HEK293 (cell line): ENCODE measurements at regions not wholly inside any gene's neighbourhood (a gene's known extent, or its start where the extent isn't known, plus 50 kb on each side); places are given as distances from the start of the nearest gene placed in this dataset.

ENCODE experiments used
- CTCF ChIA-PET: fragments of 350-600 bp; formaldehyde crosslinking; extraction: SDS; loops from one replicate; lab custom pipeline; 2021; ENCODE audit warnings: antibody characterized with exemption; lab: Yijun Ruan, JAX
- POLR2A ChIA-PET: fragments of 300-600 bp; formaldehyde crosslinking; extraction: SDS; loops from one replicate; lab custom pipeline; 2020; ENCODE audit warnings: antibody characterized with exemption, inconsistent platforms; lab: Yijun Ruan, JAX
- H3K27ac ChIP-seq: fragments of 200-500 bp; sonication (Bioruptor generic); 2 replicates; pipeline ENCODE4 v1.5.1; 2014; ENCODE audit warnings: low read depth, low read length, control low read depth, inconsistent platforms; ENCODE audit errors: extremely low read depth
- H3K36me3 ChIP-seq, 2 experiments: fragments of 200-500 bp in 1 of 2; sonication (Bioruptor generic) in 1 of 2; 1 replicate in 1 of 2; 2 replicates in 1 of 2; pipeline ENCODE4 v1.5.1; 2014 to 2017; ENCODE audit warnings: inconsistent platforms in 2 of 2, low read length in 2 of 2; ENCODE audit not compliant: control insufficient read depth in 2 of 2, insufficient read depth in 1 of 2
- H3K4me1 ChIP-seq: fragments of 200-500 bp; sonication (Bioruptor generic); 2 replicates; pipeline ENCODE4 v1.5.1; 2014; ENCODE audit warnings: mild to moderate bottlenecking, low read length, inconsistent platforms; ENCODE audit not compliant: control insufficient read depth, insufficient read depth
- H3K4me3 ChIP-seq: 2 replicates; pipeline ENCODE4 v1.5.1; 2011; ENCODE audit warnings: low read depth, mild to moderate bottlenecking, control low read depth, low read length, moderate library complexity
- H3K9me3 ChIP-seq: fragments of 200-500 bp; sonication (Bioruptor generic); 2 replicates; pipeline ENCODE4 v1.5.1; 2014; ENCODE audit warnings: low read depth, low read length, inconsistent platforms; ENCODE audit not compliant: control insufficient read depth, insufficient read depth
- ATF2 ChIP-seq: fragments of 450-650 bp; formaldehyde crosslinking; IDR thresholded peaks from 2 replicates; pipeline ENCODE4 v1.5.1; 2016; ENCODE audit warnings: missing biosample characterization, missing genetic modification characterization, low read depth
- HOXD13 ChIP-seq: sonication (generic); formaldehyde crosslinking; IDR thresholded peaks from 2 replicates; pipeline ENCODE4 v1.8.0; 2022; ENCODE audit warnings: missing genetic modification reagents, borderline replicate concordance
- IKZF3 ChIP-seq: fragments of 450-650 bp; IDR thresholded peaks from 2 replicates; pipeline ENCODE4 v1.5.0; 2018; ENCODE audit warnings: missing biosample characterization, mild to moderate bottlenecking, missing genetic modification characterization, moderate library complexity
- KLF17 ChIP-seq: fragments of 450-650 bp; formaldehyde crosslinking; IDR thresholded peaks from 2 replicates; pipeline ENCODE4 v1.5.1; 2016; ENCODE audit warnings: missing biosample characterization, missing genetic modification characterization
- MZF1 ChIP-seq: fragments of 450-650 bp; formaldehyde crosslinking; IDR thresholded peaks from 2 replicates; pipeline ENCODE4 v1.5.1; 2017; ENCODE audit warnings: missing biosample characterization, missing genetic modification characterization, borderline replicate concordance
- OVOL3 ChIP-seq: fragments of 450-650 bp; formaldehyde crosslinking; IDR thresholded peaks from 2 replicates; pipeline ENCODE4 v1.5.1; 2016; ENCODE audit warnings: missing biosample characterization, missing genetic modification characterization
- ZBTB21 ChIP-seq: fragments of 450-650 bp; formaldehyde crosslinking; IDR thresholded peaks from 2 replicates; pipeline ENCODE4 v1.5.1; 2017; ENCODE audit warnings: missing biosample characterization, missing genetic modification characterization
- ZIC2 ChIP-seq: fragments of 450-650 bp; formaldehyde crosslinking; IDR thresholded peaks from 2 replicates; pipeline ENCODE4 v1.5.1; 2016; ENCODE audit warnings: missing biosample characterization, missing genetic modification characterization
- ZNF114 ChIP-seq: fragments of 450-650 bp; formaldehyde crosslinking; IDR thresholded peaks from 2 replicates; pipeline ENCODE4 v1.5.0; 2017; ENCODE audit warnings: missing biosample characterization, missing genetic modification characterization
- ZNF18 ChIP-seq: fragments of 450-650 bp; formaldehyde crosslinking; IDR thresholded peaks from 2 replicates; pipeline ENCODE4 v1.5.1; 2016; ENCODE audit warnings: missing biosample characterization, missing genetic modification characterization
- ZNF211 ChIP-seq: fragments of 450-650 bp; formaldehyde crosslinking; IDR thresholded peaks from 2 replicates; pipeline ENCODE4 v1.5.1; 2016; ENCODE audit warnings: low read depth, missing biosample characterization, missing genetic modification characterization
- ZNF274 ChIP-seq, 2 experiments: fragments of 200-500 bp in 1 of 2; fragments of 450-650 bp in 1 of 2; sonication (Bioruptor generic) in 1 of 2; formaldehyde crosslinking in 1 of 2; IDR thresholded peaks; 2 replicates each; pipeline versions ENCODE4 v1.5.1 to v1.6.1; 2014 to 2016; ENCODE audit warnings: borderline replicate concordance in 1 of 2, inconsistent platforms in 1 of 2, low read length in 1 of 2, missing biosample characterization in 1 of 2, missing genetic modification characterization in 1 of 2
- ZNF324 ChIP-seq: fragments of 450-650 bp; formaldehyde crosslinking; IDR thresholded peaks from 2 replicates; pipeline ENCODE4 v1.5.1; 2016; ENCODE audit warnings: missing biosample characterization, missing genetic modification characterization
- ZNF433 ChIP-seq: fragments of 450-650 bp; formaldehyde crosslinking; IDR thresholded peaks from 2 replicates; pipeline ENCODE4 v1.5.1; 2016; ENCODE audit warnings: missing biosample characterization, missing genetic modification characterization, low read depth
- ZNF560 ChIP-seq: fragments of 450-650 bp; formaldehyde crosslinking; IDR thresholded peaks from 2 replicates; pipeline ENCODE4 v1.5.1; 2017; ENCODE audit warnings: missing biosample characterization, missing genetic modification characterization, borderline replicate concordance
- ZNF600 ChIP-seq: fragments of 450-650 bp; formaldehyde crosslinking; IDR thresholded peaks from 2 replicates; pipeline ENCODE4 v1.5.1; 2016; ENCODE audit warnings: missing biosample characterization, missing genetic modification characterization
- ZNF664 ChIP-seq: fragments of 450-650 bp; formaldehyde crosslinking; IDR thresholded peaks from 2 replicates; pipeline ENCODE4 v1.5.1; 2016; ENCODE audit warnings: missing biosample characterization, missing genetic modification characterization
- ZNF76 ChIP-seq: fragments of 450-650 bp; formaldehyde crosslinking; IDR thresholded peaks from 2 replicates; pipeline ENCODE4; 2016; ENCODE audit warnings: low read depth, missing biosample characterization, missing genetic modification characterization, borderline replicate concordance
- ZNF776 ChIP-seq: fragments of 450-650 bp; formaldehyde crosslinking; IDR thresholded peaks from 2 replicates; pipeline ENCODE4 v1.5.0; 2017; ENCODE audit warnings: missing biosample characterization, missing genetic modification characterization, borderline replicate concordance
- ZNF830 ChIP-seq: fragments of 450-650 bp; IDR thresholded peaks from 2 replicates; pipeline ENCODE4 v1.5.0; 2018; ENCODE audit warnings: missing biosample characterization, missing genetic modification characterization, low read depth, mild to moderate bottlenecking, moderate library complexity
- ZSCAN16 ChIP-seq: fragments of 450-650 bp; formaldehyde crosslinking; IDR thresholded peaks from 2 replicates; pipeline ENCODE4 v1.5.1; 2016; ENCODE audit warnings: missing biosample characterization, missing genetic modification characterization
- TF ChIP-seq, protein P1 (sequence below): fragments of 450-650 bp; formaldehyde crosslinking; IDR thresholded peaks from 2 replicates; pipeline ENCODE4 v1.5.1; 2016; ENCODE audit warnings: missing biosample characterization, missing genetic modification characterization
- TF ChIP-seq, protein P2 (sequence below): fragments of 450-650 bp; formaldehyde crosslinking; optimal IDR thresholded peaks from 2 replicates; pipeline ENCODE3; 2016; ENCODE audit warnings: missing biosample characterization, mild to moderate bottlenecking, missing genetic modification characterization
- TF ChIP-seq, protein P3 (sequence below): fragments of 450-650 bp; formaldehyde crosslinking; IDR thresholded peaks from 2 replicates; pipeline ENCODE4 v1.5.1; 2016; ENCODE audit warnings: missing biosample characterization, missing genetic modification characterization, borderline replicate concordance

DNA sequence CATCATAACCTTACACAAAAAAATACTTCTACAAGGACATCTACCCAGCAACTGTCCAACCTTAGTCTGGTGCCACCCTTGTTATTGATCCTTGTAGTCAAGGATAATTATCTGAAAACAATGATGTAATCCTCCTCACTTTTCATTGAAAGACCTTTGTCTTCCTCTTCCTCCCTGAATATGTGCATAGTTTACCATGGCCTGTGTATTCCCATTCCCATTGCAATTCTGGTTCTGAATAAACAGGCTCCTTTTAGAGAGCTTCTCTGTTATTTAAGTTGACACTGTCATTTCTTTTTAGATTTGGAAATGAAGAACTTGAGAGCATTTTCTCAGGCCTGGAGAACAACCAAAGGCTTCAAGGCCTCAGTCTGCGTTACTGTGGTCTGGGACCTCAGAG lies 53.3 kb upstream of the RNF7 start:
- H3K4me1 ChIP-seq, result peaks cover 3% of the 10 kb centered on the region; the same call in 1 of the 2 replicates
- H3K27ac ChIP-seq, result no peak overlapping the region
- no peaks in the 10 kb centered on the region for H3K9me3 ChIP-seq
- POLR2A ChIA-PET, result no interaction called here
- H3K4me3 ChIP-seq, result no peak overlapping the region
- H3K36me3 ChIP-seq, result no peaks in the 10 kb centered on the region
- no peak for TF ChIP-seq ATF2 (tag by site-specific recombination)
- TF ChIP-seq ZNF433 (tag by site-specific recombination), result no peak
- TF ChIP-seq ZNF324, result no peak
- no peak for TF ChIP-seq ZNF664 (tag by site-specific recombination)
- TF ChIP-seq, protein P1, sequence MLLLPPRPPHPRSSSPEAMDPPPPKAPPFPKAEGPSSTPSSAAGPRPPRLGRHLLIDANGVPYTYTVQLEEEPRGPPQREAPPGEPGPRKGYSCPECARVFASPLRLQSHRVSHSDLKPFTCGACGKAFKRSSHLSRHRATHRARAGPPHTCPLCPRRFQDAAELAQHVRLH (tag by site-specific recombination), result no peak
- TF ChIP-seq KLF17 (tag by site-specific recombination), result no peak
- TF ChIP-seq ZNF211, result no peak
- no peak for TF ChIP-seq IKZF3 (tag by site-specific recombination)
- no peak for TF ChIP-seq ZSCAN16 (tag by site-specific recombination)
- TF ChIP-seq ZNF776, result no peak
- TF ChIP-seq ZBTB21 (tag by site-specific recombination), result no peak
- TF ChIP-seq ZNF830 (tag by site-specific recombination), result no peak
- TF ChIP-seq, protein P2, sequence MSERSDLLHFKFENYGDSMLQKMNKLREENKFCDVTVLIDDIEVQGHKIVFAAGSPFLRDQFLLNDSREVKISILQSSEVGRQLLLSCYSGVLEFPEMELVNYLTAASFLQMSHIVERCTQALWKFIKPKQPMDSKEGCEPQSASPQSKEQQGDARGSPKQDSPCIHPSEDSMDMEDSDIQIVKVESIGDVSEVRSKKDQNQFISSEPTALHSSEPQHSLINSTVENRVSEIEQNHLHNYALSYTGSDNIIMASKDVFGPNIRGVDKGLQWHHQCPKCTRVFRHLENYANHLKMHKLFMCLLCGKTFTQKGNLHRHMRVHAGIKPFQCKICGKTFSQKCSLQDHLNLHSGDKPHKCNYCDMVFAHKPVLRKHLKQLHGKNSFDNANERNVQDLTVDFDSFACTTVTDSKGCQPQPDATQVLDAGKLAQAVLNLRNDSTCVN (tag by site-specific recombination), result no peak
- TF ChIP-seq, protein P3, sequence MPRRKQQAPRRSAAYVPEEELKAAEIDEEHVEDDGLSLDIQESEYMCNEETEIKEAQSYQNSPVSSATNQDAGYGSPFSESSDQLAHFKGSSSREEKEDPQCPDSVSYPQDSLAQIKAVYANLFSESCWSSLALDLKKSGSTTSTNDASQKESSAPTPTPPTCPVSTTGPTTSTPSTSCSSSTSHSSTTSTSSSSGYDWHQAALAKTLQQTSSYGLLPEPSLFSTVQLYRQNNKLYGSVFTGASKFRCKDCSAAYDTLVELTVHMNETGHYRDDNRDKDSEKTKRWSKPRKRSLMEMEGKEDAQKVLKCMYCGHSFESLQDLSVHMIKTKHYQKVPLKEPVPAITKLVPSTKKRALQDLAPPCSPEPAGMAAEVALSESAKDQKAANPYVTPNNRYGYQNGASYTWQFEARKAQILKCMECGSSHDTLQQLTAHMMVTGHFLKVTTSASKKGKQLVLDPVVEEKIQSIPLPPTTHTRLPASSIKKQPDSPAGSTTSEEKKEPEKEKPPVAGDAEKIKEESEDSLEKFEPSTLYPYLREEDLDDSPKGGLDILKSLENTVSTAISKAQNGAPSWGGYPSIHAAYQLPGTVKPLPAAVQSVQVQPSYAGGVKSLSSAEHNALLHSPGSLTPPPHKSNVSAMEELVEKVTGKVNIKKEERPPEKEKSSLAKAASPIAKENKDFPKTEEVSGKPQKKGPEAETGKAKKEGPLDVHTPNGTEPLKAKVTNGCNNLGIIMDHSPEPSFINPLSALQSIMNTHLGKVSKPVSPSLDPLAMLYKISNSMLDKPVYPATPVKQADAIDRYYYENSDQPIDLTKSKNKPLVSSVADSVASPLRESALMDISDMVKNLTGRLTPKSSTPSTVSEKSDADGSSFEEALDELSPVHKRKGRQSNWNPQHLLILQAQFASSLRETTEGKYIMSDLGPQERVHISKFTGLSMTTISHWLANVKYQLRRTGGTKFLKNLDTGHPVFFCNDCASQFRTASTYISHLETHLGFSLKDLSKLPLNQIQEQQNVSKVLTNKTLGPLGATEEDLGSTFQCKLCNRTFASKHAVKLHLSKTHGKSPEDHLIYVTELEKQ (tag by site-specific recombination), result no peak
- CTCF ChIA-PET, result interaction anchor here (0.6 kb wide), 1 partner anchor 1617 kb away, joined by 3 read pairs; no protein-coding TSS in a partner anchor

GRCh38 chr3:141686466-141687291 lies 51.4 kb upstream of the RNF7 start:
- Histone ChIP-seq H3K4me3 (no peak overlapping the region), H3K4me1 (no peaks in the 10 kb centered on the region; the same call in 1 of the 2 replicates), H3K9me3 (no peaks in the 10 kb centered on the region), H3K36me3 (no peaks in the 10 kb centered on the region), H3K27ac (no peak overlapping the region)
- ChIA-PET POLR2A (no interaction called here), CTCF (no interaction called here)
- TF ChIP-seq HOXD13 (CRISPR knock-in tag) (no peak), OVOL3 (no peak), ZNF18 (tag by site-specific recombination) (no peak), ZNF560 (tag by site-specific recombination) (no peak), ZNF600 (no peak), ZNF114 (no peak), MZF1 (tag by site-specific recombination) (no peak), ZIC2 (tag by site-specific recombination) (no peak), ZNF274 (IDR thresholded peaks at IDR 0.05; ENCODE audit: low read length) (no peak), ZNF274 (tag by site-specific recombination; IDR thresholded peaks at IDR 0.05; ENCODE audit: borderline replicate concordance) (no peak), ZNF76 (tag by site-specific recombination) (no peak)
- TF ChIP-seq, protein P1 (tag by site-specific recombination), result no peak
